HG03520 (cell line): ENCODE measurements at regions not wholly inside any gene's neighbourhood (a gene's known extent, or its start where the extent isn't known, plus 50 kb on each side); places are given as distances from the start of the nearest gene placed in this dataset.

Experiments
- ATAC-seq: cut with Tn5 transposase; IDR thresholded peaks from one replicate; pipeline ENCODE4 v1.9.1; 2021; ENCODE audit warnings: mild to moderate bottlenecking, moderate library complexity; ENCODE audit not compliant: unreplicated experiment

GRCh38 chr22:49431551-49431950, 396.1 kb downstream of the BRD1 start:
- no peak for ATAC-seq

GRCh38 chr22:49429066-49429465, 398.6 kb downstream of the BRD1 start:
- no peak for ATAC-seq

GRCh38 chr22:49427941-49428340, 399.7 kb downstream of the BRD1 start:
- ATAC-seq, result no peak

- no peak for ATAC-seq
Observed at GRCh38 chr22:49427341-49427740, 400.3 kb downstream of the BRD1 start.

- ATAC-seq, result no peak
Observed at GRCh38 chr22:49426618-49427266, 400.9 kb downstream of the BRD1 start.

- ATAC-seq, result no peak
Observed at GRCh38 chr22:49426098-49426497, 401.6 kb downstream of the BRD1 start.

GRCh38 chr22:49425356-49425755, 402.3 kb downstream of the BRD1 start:
- no peak for ATAC-seq

- no peak for ATAC-seq
Observed at GRCh38 chr22:49424893-49425270, 402.8 kb downstream of the BRD1 start.

- no peak for ATAC-seq
Observed at GRCh38 chr22:49423125-49423650, 404.5 kb downstream of the BRD1 start.

- ATAC-seq, result no peak
Observed at GRCh38 chr22:49422701-49423100, 405.0 kb downstream of the BRD1 start.

GRCh38 chr22:49420651-49421050, 407.0 kb downstream of the BRD1 start:
- ATAC-seq, result no peak

- no peak for ATAC-seq
Observed at GRCh38 chr22:49419661-49420060, 408.0 kb downstream of the BRD1 start.

- ATAC-seq, result no peak
Observed at GRCh38 chr22:49418943-49419342, 408.7 kb downstream of the BRD1 start.

- ATAC-seq, result no peak
Observed at GRCh38 chr22:49418341-49418894, 409.3 kb downstream of the BRD1 start.

- ATAC-seq, result no peak
Observed at GRCh38 chr22:49417833-49418232, 409.8 kb downstream of the BRD1 start.

- ATAC-seq, result no peak
Observed at GRCh38 chr22:49417326-49417725, 410.3 kb downstream of the BRD1 start.

GRCh38 chr22:49415151-49415951, 412.3 kb downstream of the BRD1 start:
- ATAC-seq, result no peak

- ATAC-seq, result no peak
Observed at GRCh38 chr22:49413551-49413950, 414.1 kb downstream of the BRD1 start.

- no peak for ATAC-seq
Observed at GRCh38 chr22:49413146-49413545, 414.5 kb downstream of the BRD1 start.

GRCh38 chr22:49412236-49412635, 415.4 kb downstream of the BRD1 start:
- ATAC-seq, result no peak

GRCh38 chr22:49411236-49411635, 416.4 kb downstream of the BRD1 start:
- no peak for ATAC-seq
